ENCODE measurements at regions not wholly inside any gene's neighbourhood (a gene's known extent, or its start where the extent isn't known, plus 50 kb on each side); places are given as distances from the start of the nearest gene placed in this dataset.

GRCh38 chr2:81739966-81740365, 1435.4 kb upstream of the LRRTM1 start:
- DNase-seq (ENCODE audit: low read depth) = no peak
- no peak overlapping the region for H3K4me3 ChIP-seq (ENCODE audit: low read depth, low read length)
- no peak for TF ChIP-seq CTCF (IDR thresholded peaks at IDR 0.05; ENCODE audit: low read depth, low read length, missing control alignments)

- no peak for TF ChIP-seq CTCF (IDR thresholded peaks at IDR 0.05; ENCODE audit: low read depth, low read length, missing control alignments)
Measured at GRCh38 chr2:81734981-81735380, 1430.4 kb upstream of the LRRTM1 start.

GRCh38 chr2:81714817-81715216, 1410.3 kb upstream of the LRRTM1 start:
- TF ChIP-seq CTCF (IDR thresholded peaks at IDR 0.05; ENCODE audit: low read depth, low read length, missing control alignments) = no peak
- no peak overlapping the region for H3K4me3 ChIP-seq (ENCODE audit: low read depth, low read length)
- no peak for DNase-seq (ENCODE audit: low read depth)

More at GRCh38 chr2:81734981-81735380, 1430.4 kb upstream of the LRRTM1 start:
- no peak overlapping the region for H3K4me3 ChIP-seq (ENCODE audit: low read depth, low read length)
- DNase-seq (ENCODE audit: low read depth) = no peak

GRCh38 chr2:81706856-81707255, 1402.3 kb upstream of the LRRTM1 start:
- no peak for DNase-seq (ENCODE audit: low read depth)
- TF ChIP-seq CTCF (IDR thresholded peaks at IDR 0.05; ENCODE audit: low read depth, low read length, missing control alignments) = no peak
- no peak overlapping the region for H3K4me3 ChIP-seq (ENCODE audit: low read depth, low read length)

- H3K4me3 ChIP-seq (ENCODE audit: low read depth, low read length) = no peak overlapping the region
- no peak for DNase-seq (ENCODE audit: low read depth)
- TF ChIP-seq CTCF (IDR thresholded peaks at IDR 0.05; ENCODE audit: low read depth, low read length, missing control alignments) = no peak
Measured at GRCh38 chr2:81703831-81704230, 1399.3 kb upstream of the LRRTM1 start.

- TF ChIP-seq CTCF (IDR thresholded peaks at IDR 0.05; ENCODE audit: low read depth, low read length, missing control alignments) = no peak
Measured at GRCh38 chr2:81692566-81692965, 1388.0 kb upstream of the LRRTM1 start.

GRCh38 chr2:81675641-81676040, 1371.1 kb upstream of the LRRTM1 start:
- no peak for TF ChIP-seq CTCF (IDR thresholded peaks at IDR 0.05; ENCODE audit: low read depth, low read length, missing control alignments)
- no peak overlapping the region for H3K4me3 ChIP-seq (ENCODE audit: low read depth, low read length)
- no peak for DNase-seq (ENCODE audit: low read depth)

More at GRCh38 chr2:81692566-81692965, 1388.0 kb upstream of the LRRTM1 start:
- DNase-seq (ENCODE audit: low read depth) = no peak
- no peak overlapping the region for H3K4me3 ChIP-seq (ENCODE audit: low read depth, low read length)
